ENCODE measurements at regions not wholly inside any gene's neighbourhood (a gene's known extent, or its start where the extent isn't known, plus 50 kb on each side); places are given as distances from the start of the nearest gene placed in this dataset.
"Not testable (repeated sequence)": the region's sequence is repeated elsewhere in the genome, so short reads cannot be mapped to it uniquely, and the experiment has no call there.

DNA sequence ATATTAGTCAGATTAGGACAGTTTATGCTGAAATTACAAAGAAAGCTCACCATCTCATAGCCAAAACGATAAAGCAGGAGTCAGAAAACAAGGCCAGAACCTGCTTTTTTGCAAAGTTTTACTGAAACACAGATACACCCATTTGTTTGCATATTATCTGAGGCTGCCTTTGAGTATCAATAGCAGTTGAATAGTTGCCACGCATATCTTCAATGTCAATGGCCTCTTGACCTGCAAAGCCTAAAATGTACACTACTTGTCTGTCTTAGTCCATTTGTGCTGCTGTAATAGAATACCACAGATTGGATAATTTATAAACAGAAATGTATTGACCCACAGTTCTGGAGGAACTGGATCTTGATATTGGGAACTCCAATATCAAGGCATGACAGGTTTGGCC, 94.1 kb upstream of the NT5E start:
- DNase-seq: no peak

DNA sequence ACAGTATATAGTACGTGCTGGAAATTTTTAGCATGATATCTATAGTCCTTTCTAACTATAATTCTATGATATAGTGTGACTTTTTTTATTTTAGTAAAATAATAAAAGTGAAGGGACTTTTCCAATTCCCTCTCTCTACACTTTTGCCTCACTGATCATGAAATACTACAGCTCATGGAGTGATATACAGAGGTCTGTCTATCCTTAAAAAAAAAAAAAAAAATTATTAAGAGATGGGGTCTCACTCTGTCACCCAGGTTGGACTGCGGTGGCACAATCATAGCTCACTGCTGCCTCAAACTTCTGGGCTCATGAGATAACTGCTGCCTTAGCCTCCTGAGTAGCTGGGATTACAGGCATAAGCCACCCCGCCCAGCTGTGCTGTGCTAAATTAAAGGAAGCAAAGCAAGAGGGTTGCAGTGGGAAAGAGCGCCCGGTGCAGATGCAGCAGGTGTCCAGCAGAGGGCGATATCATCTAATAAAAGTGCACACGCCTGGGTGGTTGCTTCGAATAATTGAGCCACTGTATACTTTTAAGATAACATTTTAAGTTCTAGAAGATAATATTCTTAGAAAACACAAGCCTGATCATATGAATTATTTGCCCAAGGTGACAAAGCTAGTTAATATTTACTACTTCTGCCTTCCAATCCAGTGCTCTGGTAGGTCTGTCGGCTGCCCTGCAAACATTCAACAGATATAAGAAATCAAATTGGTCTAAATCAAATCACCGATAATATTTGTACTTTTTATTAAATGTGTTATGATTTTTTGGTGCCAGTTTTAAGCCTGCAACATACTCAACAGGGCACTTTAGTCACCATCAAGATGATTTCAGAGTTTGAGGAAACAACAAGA, 94.9 kb upstream of the NT5E start:
- peak; percentile 45 for DNase-seq

DNA sequence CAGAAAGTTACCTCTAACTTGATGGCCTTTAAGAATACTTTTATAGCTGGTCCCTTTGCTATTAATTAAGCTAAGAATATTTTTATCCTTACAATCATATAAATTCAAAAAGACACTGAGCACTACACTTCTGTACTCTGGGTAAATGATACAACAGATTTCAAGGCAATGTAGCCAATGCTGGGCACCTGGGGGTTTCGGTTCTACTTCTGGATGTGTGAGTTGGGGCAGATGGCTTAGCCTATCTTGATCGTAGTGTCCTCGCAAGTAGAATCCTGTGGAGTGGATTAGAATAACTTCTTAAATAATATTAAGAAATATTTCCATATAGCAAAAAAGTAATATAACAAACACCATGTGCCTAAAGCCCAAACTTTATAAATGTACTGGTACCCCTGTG, 96.9 kb upstream of the NT5E start:
- no peak for DNase-seq

DNA sequence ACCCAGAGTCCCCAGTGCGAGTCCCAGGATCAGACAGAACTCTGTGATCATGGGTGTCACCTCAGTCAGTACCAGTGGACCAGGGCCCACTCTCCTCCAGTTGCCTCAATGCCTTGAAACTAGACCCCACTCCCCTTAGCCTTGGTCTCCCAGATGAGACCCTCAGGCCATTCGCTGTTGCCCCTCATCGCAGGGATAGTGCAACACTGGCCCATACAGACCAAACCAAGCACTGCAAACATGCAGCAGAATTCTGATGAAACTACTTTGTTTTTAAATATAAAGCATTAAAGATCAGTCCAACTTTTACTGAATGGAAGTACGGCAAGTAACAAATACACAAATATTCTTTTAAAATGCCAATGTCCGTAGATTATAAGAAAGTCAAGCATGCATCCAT, 101.2 kb upstream of the NT5E start:
- no peak for DNase-seq

DNA sequence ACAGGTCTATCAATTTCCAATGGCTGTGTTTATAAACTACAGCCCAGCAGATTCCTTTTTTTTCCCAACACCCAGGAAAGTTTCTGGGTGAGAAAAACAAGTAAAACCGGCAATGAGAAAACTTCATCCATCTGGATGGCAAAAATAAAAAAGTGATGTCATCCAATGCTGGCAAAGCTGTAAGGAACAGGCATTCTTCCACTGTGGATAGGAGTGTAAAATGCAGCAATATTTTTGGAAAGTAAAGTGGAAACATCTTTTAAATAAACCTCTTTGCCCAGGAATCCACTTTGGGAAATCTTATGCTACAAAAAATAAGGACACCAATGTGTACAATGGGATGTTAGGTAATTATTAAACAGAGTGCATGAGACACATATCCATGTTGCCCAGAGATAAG, 102.1 kb upstream of the NT5E start:
- DNase-seq: no peak

DNA sequence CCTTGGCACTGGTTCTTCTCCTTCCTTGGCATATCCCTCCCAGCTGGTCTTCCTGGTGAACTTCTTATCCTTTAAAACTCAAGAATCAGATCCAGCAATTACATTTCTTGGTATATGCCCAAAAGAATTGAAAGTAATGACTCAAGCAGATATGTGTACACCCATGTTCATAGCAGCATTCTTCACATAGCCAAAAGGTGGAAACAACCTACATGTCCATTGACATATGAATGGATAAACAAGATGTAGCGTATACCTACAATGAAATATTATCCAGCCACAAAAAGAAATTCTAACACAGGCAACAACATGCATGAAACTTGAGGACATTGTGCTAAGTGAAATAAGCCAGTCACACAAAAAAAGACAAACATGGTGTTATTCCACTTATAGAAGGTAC, 103.7 kb upstream of the NT5E start:
- no peak for DNase-seq

DNA sequence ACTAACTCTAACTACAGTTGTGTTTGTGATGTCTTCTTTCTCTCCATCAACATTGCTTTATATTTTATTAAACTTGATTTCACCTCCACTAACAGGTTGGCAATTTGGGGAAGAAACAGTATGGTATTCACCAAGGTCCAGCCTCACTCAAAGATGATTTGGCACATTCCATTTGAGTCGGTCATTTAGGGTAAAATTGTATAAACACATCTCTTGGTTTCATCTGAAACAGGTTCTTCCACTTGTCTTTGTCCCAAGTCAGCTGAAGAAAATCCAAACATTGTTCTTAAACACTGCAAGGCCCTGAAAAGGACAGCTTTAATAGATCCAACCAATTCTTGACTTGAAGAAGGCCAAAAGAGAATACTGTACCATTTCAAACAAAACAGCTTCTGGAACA, 104.9 kb upstream of the NT5E start:
- DNase-seq: no peak

DNA sequence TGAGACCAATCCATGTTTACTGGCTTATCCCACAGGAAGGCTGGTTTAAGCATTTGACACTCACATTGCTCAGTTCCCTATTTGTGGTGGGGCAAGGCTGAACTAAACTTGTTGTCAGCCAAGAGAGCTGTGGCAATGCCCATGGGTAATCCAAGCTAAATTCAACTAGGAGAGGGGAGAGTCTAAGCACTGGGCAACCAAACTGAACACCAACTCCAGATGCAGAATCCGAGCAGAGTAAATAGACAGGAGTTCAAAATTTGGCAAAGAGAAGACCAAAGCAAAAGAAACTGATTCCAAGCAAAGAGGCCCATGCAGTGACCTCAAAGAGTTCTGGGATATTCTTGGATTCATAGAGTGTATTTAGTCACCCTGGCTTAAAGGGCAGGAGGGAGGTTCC, 106.5 kb upstream of the NT5E start:
- DNase-seq: no peak

DNA sequence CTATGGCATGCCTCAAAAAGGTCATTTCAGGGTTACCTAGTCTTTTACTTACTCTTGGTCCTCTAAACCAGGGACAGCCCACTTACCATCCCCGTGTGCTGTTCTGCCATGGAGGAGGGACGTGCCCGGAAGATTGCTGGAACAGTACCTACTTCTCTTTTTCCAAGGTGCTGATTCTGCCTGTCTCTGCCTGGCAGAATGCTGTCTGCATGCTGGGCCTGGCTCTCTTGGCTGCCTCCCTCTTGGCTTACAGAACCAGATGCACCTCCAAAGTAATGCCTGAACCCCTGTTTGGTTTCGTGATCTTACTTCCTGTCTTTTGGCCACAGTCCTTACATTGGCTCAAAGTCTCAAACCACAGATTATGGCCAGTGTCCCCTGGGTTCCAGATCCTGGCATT, 120.7 kb upstream of the NT5E start:
- DNase-seq: no peak

DNA sequence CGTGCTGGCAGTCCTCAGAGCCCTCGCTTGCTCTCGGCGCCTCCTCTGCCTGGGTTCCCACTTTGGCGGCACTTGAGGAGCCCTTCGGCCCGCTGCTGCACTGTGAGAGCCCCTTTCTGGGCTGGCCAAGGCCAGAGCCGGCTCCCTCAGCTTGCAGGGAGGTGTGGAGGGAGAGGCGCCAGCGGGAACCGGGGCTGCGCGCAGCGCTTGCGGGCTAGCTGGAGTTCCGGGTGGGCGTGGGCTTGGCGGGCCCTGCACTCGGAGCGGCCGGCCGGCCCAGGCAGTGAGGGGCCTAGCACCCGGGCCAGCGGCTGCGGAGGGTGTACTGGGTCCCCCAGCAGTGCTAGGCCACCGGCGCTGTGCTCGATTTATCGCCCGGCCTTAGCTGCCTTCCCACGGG, 124.1 kb upstream of the NT5E start:
- not testable (repeated sequence) for DNase-seq

DNA sequence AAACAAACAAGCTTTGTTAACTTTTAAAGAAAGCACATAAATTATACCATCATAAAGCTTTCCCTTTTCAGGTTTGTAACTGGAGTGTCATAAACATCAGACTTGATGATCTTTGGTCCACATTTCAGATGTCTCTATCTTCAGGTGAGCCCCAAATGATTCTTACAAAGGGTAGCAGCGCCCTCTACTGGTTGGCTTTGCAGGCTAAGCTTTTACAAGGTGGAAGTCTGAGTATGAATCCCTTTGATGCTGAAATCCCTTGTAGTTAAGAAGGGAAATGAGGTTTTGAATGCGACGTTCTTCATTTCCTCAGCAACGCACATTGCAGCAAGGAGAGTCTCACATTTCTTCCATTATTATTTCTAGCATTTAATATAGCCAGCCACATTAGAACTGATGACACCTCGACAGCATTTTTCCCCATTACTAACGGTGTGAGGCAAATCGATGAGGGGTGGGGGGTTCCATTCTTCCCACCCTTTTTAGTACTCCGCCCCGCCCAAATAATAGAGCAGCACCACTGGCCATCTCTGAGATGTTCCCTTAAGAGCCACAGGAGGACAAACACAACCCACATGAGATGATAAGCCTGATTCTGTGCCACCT, 126.3 kb upstream of the NT5E start:
- peak; percentile 40 for DNase-seq

DNA sequence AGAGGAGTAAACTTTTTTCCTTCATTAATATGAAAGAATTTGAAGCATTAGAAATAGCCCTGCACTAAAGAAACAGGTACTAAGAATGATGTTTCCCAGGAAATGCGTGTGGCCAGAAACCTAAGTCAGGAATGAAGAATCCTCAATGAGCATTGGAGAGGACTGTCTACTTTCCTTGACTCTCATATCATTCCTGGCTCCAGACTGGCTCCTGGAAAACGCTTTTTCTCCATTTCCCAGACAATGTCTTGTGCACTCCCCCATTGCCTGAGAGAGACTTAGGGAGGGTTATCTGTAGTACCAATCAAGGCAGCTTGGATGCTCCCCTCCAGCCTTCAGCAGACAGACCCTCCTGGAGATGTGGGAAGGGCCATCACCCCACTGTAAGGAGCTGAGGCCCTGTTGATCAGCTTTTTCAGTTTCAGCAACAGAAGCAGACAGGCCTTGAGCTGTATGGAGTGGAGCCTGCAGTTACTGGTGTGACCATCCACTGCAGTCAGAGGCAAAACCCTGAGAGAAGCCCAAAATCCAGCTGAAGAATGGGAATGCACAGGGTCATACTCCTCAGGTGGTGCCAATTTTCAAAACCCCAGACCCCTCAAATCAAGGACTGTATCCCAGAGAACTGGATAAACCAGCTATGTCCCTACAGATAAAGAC, 127.3 kb upstream of the NT5E start:
- DNase-seq: no peak

DNA sequence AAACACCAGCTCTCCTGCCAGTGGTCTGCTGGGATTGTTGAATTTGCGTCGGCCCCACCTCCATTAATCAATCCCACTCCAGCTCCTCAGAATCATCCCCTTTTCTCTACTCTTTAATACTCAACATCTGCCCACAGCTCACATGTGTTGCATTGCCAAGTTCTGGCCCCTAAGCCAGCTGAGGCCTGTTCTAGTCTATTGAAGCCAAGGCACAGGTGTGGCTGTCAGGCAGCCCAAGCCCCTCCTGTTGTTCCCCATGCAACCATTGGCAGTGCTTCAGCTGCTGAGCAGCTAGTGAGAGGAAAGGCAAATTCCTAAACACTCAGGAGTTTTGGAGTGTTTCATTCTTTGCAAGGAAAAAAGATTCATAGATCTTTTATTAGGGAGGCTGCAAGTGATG, 128.0 kb upstream of the NT5E start:
- DNase-seq: no peak

DNA sequence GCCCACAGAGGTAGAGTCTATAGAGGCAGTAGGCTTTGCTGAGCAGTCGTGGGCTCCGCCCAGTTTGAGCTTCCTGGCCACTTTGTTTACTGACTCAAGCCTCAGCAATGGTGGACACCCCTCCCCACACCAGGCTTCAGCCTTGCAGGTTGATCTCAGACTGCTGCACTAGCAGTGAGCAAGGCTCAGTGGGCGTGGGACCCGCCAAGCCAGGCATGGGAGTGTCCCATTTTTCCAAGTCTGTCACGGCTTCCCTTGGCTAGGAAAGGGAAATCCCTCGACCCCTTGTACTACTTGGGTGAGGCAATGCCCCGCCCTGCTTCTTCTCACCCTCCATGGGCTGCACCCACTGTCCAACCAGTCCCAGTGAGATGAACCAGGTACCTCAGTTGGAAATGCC, 135.3 kb upstream of the NT5E start:
- DNase-seq: no peak

DNA sequence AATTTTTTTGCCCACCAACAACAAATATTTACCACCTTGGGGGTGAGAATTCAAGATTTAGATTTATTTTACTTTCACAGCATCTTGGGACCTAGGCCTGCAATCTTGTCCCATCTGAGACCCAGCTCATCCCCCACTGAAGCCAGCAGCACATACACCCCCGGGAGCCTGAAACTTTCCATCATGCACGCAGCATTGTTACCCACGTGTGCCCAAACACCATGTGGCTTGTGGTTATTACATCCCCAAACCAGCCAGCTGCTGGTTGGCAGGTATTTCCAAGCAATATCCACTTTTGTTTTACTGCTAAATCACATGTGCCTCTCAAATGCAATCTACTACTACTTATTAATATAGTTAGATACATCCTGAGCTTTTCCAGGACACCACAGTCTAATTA, 149.3 kb upstream of the NT5E start:
- no peak for DNase-seq

DNA sequence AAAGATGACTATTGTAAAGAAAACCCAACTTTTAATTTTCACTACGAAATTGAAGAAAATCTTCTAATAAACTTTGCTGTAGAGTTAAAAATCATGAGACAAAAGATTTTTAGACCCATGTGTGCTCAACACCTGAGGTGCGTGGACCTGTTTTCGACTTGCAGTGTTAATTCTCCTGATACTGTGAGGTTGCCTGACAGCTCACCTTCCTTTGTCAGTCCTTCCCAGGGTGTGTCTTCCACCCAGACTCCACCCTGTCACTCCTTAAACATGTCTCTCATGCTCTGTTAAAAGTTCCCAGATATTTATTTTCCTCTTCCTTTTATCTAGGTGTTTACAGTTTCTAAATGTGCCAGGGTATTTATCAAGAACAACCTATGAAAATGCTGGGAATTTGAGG, 151.3 kb upstream of the NT5E start:
- DNase-seq: no peak

DNA sequence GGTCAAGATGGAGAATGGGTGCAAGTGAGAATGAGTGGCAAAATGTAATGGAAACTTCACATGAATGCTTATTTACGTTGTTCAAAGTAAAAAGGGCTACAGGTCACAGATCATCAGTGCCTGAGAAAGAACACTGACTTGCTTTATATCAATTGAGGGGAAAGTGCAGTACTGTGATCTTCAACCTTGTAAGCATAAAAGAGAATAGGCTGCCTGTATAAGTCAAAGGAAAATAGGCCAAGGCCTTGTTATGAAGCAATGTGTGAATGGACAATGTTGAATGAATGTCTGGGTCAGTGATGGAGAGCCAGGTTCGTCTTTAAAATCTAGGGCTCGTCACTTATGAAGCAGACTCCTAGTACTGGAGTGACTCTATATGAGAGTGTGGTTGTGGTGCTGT, 158.6 kb upstream of the NT5E start:
- no peak for DNase-seq

DNA sequence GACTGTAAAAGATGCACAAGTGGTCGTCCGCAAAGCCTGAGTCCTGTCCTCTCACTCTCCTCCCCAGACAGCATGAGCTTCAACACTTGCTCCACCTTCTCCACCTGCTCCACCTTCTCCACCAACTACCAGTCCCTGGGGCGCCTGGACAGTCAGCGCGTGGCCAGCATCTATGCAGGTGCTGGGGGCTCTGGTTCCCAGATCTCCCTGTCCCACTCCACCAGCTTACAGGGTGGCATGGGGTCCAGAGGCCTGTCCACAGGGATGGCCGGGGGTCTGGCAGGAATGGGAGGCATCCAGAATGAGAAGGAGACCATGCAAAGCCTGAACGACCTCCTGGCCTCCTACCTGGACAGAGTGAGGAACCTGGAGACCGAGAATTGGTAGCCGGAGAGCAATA, 162.2 kb upstream of the NT5E start:
- no peak for DNase-seq

DNA sequence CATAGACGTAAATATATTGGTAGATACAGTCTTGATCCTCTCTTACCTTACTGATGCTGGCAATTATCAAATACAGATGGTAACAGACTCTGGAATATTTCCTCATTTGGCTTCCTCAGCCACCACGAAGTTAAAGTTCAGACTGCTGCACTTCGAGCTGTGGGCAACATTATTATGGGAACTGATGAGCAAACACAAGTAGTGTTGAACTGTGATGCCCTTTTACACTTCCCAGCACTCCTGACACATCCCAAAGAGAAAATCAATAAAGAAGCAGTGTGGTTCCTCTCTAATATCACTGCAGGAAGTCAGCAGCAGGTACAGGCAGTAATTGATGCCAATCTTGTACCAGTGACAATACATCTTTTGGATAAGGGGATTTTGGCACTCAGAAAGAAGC, 162.7 kb upstream of the NT5E start:
- no peak for DNase-seq

DNA sequence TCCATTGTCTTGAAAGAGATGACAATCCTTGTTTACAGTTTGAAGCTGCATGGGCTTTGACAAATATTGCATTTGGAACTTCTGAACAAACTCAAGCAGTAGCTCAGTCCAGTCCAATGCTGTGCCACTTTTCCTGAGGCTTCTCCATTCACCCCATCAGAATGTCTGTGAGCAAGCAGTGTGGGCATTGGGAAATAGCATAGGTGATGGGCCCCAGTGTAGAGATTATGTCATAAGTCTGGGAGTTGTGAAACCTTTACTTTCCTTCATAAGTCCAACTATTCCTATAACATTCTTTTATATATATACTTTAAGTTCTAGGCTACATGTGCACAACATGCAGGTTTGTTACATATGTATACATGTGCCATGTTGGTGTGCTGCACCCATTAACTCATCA, 163.4 kb upstream of the NT5E start:
- DNase-seq: not testable (repeated sequence)

DNA sequence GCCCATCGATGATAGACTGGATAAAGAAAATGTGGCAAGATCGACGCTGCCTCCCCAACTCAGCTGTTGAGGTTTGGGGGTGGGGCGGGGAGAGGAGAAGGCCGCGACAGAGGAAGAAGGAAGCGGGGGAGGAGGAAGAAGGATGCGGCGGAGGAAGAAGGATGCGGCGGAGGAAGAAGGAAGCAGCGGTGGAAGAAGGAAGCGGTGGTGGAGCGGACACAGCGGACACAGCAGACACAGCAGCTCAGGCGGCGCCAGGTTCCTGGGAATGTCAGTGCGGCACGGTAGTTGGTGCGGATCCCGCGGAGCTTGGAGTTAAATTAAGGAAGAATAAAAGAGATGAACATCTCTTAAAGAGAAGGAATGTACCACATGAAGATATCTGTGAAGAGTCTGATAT, 163.9 kb upstream of the NT5E start:
- DNase-seq: no peak

DNA sequence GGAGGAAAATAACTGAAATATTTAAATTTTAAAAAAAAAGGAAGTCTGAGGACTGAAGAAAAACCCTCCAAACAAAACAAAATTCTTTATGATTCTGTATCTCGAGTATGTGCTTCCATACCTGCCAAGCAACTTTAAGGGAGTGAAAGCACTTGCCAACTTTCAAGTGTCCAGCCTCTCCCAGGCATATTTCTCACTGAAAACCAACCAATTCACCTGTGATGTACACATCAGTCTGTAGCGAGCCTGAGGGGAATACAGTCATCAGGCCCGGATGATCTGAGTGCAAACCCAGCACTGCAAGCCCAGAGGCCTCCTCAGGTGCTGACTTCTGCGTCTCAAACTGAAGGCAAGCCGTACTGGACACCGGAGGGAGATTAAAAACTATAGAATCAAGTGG, 164.8 kb upstream of the NT5E start:
- DNase-seq: no peak

DNA sequence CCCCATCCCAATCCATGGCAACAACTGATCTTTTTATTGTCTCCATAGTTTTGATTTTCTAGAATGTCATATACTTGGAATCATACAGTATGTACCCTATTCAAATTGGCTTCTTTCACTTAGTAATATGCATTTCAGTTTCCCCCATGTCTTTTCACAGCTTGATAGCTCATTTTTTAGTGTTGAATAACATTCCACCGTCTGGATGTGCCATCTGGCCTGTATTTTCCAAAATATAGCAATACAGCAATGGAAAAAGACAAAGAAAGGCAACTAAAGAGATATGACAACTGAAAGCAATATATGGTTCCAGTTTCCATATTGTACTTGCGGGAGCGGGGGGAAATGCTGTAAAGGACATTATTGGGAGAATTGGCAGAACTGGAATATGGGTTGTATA, 166.4 kb upstream of the NT5E start:
- DNase-seq: no peak

DNA sequence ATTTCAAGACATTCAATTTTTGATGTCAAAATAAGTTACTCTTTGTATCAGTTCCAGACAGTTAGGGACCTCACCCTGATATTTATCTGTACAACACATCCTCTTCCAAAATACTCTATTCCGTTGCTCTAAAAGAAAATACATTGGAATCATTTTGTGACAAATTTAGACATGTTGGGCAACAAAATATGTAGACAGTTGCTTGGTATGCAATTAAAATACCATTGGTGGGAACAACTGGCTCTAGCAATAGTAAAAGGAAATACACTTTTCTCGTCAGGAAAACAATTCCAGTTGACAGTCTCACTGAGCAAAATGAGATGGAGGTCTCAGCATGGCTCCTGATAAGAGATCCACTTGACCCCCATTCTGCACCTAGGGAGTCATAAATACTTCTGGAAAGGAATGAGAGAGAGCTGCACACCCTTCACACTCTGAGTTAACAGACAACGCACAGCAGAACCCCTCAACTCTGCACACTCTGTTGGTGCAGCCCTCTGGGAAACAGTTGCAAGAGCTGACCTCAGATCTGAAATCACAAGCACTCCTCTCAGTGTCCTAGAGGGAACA, 171.3 kb upstream of the NT5E start:
- no peak for DNase-seq

Data from SHP77 treated with DMSO at 0.1 percent for 48 hours (cell line).